Suprapubic skin (tissue), 4 donors: ENCODE measurements at regions not wholly inside any gene's neighbourhood (a gene's known extent, or its start where the extent isn't known, plus 50 kb on each side); places are given as distances from the start of the nearest gene placed in this dataset.

ENCODE experiments used
- CTCF ChIP-seq, 2 donors: fragments of 200-600 bp in 1 of 2; fragments of 450-650 bp in 1 of 2; sonication (generic) in 1 of 2; IDR thresholded peaks; one replicate each; pipeline ENCODE4 v1.5.1; 2016 to 2019; ENCODE audit warnings: antibody characterized with exemption in 2 of 2, mild to moderate bottlenecking in 1 of 2, moderate library complexity in 1 of 2
- POLR2A ChIP-seq, 2 donors: fragments of 450-650 bp; IDR thresholded peaks; one replicate each; pipeline ENCODE4 v1.6.1; 2017; ENCODE audit warnings: antibody characterized with exemption in 2 of 2, mild to moderate bottlenecking in 2 of 2, moderate library complexity in 2 of 2
- POLR2AphosphoS5 ChIP-seq, 3 donors: sonication (generic); formaldehyde crosslinking; IDR thresholded peaks; one replicate each; pipeline ENCODE4 v1.6.1; 2017; ENCODE audit warnings: antibody characterized with exemption in 3 of 3

GRCh38 chr20:22307409-22307808, 277.0 kb downstream of the FOXA2 start:
- TF ChIP-seq POLR2AphosphoS5 (IDR thresholded peaks at IDR 0.05) (no peak), CTCF (IDR thresholded peaks at IDR 0.05) (no peak), POLR2A (IDR thresholded peaks at IDR 0.05) (no peak)
